Activated T-helper 1 cell treated with anti-CD3 and anti-CD28 coated beads, Interleukin-2, amount 50 U/mL, for 16 hours (primary cell): ENCODE measurements at regions not wholly inside any gene's neighbourhood (a gene's known extent, or its start where the extent isn't known, plus 50 kb on each side); places are given as distances from the start of the nearest gene placed in this dataset.

Experiments
- DNase-seq, 2 donors: peaks; one replicate each; pipeline ENCODE4 v3.0.0-alpha.2; 2020; ENCODE audit warnings: low read depth in 1 of 2, low spot score in 1 of 2

GRCh38 chr22:49166211-49166610 lies 661.5 kb downstream of the BRD1 start:
- no peak for DNase-seq

DNA sequence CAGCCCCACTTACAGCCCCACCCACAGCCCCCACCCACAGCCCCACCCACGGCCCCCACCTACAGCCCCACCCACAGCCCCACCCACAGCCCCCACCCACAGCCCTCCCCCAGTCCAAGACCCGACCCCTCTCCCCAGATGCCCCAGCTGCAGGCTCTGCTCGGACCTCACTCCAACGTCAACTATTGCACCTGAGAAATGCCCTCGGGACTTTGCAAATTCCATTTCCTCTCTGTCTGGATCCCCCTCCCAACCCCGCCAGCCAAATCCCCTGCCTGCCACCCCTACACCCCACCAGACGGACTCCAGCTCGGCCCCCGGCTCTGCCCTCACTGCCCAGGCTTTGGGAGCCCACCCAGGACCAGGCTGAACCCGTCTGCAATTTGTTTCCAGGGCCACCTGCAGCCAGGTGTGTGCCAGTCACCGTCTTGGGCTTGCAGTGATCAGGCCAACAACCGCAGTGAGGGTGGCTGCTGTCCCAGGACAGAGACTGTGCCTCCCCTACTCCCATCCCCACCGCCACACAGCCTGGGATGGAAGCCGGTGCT lies 662.8 kb downstream of the BRD1 start:
- no peak for DNase-seq

GRCh38 chr22:49163960-49164690 lies 663.5 kb downstream of the BRD1 start:
- DNase-seq, result no peak

GRCh38 chr22:49163258-49163959 lies 664.3 kb downstream of the BRD1 start:
- DNase-seq, result no peak

DNA sequence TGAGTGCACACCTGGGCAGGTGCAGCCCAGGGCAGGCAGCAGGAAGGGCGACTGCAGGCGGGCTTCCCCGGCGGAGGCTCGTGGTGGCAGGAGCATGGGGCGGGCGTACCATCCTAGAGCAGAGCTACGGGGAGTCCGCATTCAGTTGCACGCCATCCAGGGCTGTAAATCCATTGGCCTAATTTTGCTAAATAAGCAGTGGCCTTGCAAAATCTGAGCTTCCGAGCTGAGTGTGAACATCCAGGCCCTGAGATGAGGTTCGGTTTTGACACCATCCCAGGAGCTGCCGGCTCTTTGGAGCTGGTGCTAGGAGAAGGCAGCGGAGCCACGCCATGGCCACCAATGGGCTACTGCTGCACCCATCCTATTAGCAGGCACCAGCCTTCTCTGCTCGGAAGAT lies 664.8 kb downstream of the BRD1 start:
- no peak for DNase-seq

DNA sequence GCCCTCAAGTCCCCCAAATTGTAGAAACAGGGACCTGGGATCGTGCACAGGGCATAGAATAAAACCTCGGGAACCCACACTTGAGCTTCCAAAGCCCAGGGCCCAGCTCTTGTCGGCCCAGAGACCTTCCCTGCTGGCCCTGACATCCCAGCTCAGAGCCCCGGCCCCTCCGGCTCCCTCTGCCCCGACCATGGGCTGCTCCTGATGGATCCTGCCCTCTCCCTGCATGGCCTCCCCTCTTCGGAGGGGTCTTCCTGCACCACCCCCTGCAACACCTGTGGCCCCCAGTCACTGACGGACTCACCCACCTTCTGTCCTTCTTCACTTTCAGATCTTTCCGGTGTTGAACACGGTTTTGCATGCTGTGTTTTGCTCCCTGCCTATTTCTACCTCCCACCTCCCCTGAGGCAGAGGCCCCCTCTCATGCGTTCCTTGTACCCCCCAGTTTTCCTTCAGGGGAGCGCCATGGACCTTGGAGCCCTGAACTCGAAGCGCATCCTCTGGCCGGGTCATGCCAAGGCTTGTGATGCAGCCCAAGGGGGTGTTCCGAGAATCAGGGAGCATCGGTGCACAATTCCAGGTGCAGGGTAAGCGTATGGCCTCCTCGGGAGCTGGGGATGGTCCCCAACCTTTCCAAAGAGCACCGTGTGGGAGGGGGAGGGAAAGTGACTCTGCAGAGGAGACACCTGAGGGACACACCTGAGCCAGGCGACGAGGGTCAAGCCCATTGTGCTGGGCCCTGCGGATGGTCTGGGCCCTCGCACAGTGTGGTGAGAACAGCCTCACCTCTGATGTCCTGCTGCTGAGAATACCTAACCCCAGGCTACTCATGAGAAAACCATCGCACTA lies 666.4 kb downstream of the BRD1 start:
- no peak for DNase-seq

GRCh38 chr22:49160261-49161001 lies 667.2 kb downstream of the BRD1 start:
- no peak for DNase-seq

- no peak for DNase-seq
Observed at GRCh38 chr22:49159711-49160110, 668.0 kb downstream of the BRD1 start.

DNA sequence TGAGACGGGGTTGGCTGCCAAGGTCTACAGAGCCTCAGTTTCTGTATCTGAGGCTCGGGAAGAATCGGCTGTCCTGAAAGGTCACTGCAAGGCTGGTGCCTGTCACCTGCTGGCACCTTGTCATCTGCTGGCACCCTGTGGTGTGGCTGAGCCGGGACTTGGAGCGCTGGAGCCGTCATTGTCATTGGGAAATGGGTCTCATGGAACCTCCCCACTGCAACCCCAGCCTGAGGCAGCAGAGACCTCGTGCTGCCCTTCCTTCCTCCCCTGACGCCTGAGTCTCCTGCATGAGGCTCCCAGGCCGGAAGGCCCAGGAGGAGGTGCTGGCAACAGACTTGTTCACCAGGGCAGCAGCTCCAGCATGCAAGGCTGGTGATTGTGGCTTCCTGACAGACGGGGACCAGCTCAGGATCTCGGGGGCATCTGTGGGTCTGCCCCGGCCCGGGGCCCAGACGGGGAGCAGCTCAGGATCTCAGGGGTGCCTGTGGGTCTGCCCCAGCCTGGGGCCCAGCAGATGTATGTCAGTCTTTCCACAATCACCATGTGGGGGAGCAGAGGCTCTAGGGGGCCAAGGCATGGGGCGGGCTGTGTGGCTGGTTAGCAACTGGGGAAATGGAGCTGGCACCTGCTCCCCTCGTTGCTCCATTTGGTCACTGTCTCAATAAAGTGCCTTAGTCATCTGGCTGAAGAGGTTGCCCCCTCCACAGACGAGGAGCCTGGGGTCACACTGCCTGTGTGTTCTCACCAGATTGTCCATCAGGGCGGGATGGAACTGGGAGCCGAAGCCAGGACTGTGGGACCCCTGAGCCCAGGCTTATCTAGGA lies 668.7 kb downstream of the BRD1 start:
- DNase-seq, result no peak

DNA sequence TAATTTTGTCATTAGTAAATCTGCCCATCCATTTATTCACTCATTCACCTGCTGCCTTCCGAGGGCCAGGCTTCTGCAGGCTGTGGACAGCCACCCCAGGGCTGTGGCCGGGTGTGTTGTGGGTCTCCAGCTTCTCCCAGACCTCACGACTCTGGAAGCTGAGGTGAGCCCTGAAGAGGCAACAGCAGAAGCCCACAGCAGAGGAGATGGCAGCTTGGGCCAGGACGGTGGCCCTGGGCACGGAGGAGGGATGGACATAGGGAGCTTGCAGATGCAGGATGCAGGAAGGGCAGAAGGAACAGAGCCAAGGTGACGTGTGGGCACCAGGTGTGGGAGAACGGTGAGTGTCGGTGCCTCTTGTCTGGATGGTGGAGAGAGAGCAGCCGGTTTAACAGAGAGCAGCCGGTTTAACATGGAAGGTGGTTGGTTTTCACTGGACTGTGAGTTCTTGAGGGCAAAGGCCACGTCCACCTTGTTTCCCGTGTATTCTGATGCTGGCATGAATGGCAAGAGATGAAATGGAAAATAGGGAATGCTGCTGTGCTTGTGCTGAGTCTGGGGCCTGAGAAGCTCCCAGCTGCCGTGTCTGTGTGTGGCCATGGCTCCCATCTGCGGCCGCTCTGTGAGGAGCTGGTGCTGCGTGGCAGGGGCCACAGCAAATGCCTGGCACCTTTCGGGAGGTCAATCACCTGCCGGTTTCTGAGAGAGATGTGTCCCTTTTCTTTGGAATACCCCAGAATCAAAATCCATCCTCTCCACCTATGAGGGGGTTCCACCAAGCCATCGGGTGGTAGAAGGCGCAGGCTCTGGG lies 669.9 kb downstream of the BRD1 start:
- no peak for DNase-seq

DNA sequence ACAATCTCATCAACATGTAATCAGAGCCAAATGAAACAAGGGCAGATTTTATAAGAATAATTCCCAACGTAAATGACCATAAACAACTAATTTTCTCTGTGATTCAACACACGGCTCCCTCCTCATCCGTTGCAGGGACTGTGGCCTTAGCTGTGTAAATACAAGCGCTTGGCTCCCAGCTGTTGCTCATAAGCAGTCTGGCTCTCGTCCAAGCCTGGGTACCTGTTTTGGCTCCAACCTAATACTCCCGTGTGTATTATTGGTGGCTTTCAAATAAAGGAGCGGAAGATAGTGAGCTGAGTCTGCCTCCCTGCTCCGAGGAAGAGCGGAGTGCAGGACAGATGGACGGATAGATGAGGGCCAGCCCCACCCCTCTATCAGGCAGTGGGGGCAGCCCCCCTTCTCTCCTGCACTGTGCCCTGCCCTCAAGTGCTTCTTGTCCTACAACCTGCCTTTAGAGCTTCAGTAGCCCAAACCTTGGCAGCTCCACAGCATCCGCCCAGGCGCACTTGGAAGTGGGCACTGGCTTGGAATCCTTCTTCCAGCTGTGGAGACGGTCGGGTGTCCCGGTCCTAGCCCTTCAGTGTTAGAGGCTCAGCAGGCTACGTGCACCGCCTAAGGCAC lies 670.9 kb downstream of the BRD1 start:
- DNase-seq, result no peak

DNA sequence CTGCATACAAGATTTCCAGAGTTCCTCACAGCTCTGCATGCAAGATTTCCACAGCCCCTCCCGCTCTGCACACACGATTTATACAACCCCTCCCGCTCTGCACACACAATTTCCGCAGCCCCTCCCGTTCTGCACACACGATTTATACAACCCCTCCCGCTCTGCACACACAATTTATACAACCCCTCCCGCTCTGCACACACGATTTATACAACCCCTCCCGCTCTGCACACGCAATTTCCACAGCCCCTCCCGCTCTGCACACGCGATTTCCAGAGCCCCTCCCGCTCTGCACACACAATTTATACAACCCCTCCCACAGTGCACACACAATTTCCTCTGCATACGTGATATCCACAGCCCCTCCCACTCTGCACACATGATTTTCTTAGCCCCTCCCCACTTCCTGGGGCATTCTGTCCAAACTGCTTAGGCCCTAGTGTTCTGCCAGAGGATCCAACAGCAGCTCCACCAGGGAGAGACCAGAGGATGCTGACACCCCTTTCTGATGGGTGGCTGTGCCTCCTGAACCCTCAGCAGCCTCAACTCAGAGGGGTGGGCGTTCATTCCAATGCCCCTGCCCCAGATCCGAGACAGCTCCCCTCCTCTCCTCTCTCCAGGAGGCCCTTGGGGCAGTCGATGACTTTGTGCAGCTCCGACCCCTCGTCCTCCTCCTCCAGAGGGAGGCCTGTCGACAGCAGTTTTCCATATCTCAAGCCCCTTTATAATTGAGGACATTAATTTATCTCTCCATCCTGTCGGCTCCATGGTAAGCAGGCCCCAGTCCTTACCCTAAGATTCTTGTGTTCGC lies 671.7 kb downstream of the BRD1 start:
- DNase-seq, result no peak

GRCh38 chr22:49155039-49155769 lies 672.5 kb downstream of the BRD1 start:
- DNase-seq, result no peak

DNA sequence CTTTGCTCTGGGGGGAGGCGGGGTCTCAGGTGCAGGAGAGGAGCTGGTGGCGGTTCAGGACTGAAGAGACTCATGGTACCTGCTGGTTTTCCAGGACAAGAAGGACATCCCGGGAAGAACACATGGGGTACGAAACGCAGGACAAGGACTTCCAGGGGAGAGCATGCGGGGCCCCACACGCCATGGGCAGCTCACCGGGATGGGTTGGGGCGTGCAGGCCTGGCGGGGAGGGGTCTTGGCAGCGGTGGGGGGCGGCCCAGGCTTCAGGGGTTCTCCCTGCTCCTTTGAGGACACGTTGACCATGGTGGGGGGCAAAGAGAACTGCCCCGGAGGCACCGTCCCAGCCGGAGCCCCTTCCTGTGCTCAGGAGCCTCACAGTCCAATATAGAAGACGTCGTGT lies 673.2 kb downstream of the BRD1 start:
- DNase-seq, result no peak

DNA sequence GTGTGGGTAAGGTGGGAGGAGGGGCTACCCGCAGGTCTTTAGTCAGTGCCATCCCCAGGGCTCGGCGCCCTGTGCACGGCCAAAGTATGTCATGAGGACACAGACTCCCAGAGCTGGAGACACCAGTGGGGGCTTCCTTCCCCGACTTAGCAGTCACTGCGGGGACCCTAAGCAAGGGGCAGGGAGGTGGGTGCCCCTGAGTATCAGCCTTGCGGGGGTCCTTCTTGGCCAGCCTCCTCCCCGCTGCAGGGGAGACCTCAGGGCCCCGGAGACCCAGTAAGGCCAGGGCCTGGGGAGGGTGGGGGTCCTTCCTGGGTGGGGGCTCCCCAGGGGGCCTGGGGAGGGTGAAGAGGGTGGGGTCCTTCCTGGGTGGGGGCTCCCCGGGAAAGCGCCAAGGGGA lies 673.8 kb downstream of the BRD1 start:
- no peak for DNase-seq

GRCh38 chr22:49152939-49153770 lies 674.5 kb downstream of the BRD1 start:
- DNase-seq, result no peak
